Neural progenitor cell (in vitro differentiated cells): ENCODE measurements at regions not wholly inside any gene's neighbourhood (a gene's known extent, or its start where the extent isn't known, plus 50 kb on each side); places are given as distances from the start of the nearest gene placed in this dataset.

Source experiments
- DNase-seq: peaks from one replicate; pipeline ENCODE4 v3.0.0-alpha.2; 2016; ENCODE audit warnings: low spot score
- H2AFZ ChIP-seq: fragments of 200-600 bp; sonication (generic); replicated peaks from 2 replicates; pipeline ENCODE4 v1.6.1; 2016; ENCODE audit warnings: antibody characterized with exemption
- H3F3A ChIP-seq: fragments of 200-600 bp; sonication (generic); 2 replicates; pipeline ENCODE4 v1.6.1; 2016; ENCODE audit warnings: antibody characterized with exemption, low read depth
- H3K27ac ChIP-seq: fragments of 200-600 bp; sonication (generic); 2 replicates; pipeline ENCODE4 v1.5.1; 2016; ENCODE audit warnings: mild to moderate bottlenecking
- H3K27me3 ChIP-seq: fragments of 200-600 bp; sonication (generic); 2 replicates; pipeline ENCODE4 v1.6.1; 2016; ENCODE audit warnings: mild to moderate bottlenecking, moderate library complexity
- H3K36me3 ChIP-seq: fragments of 200-600 bp; sonication (generic); 2 replicates; pipeline ENCODE4 v1.5.1; 2016
- H3K4me1 ChIP-seq: fragments of 200-600 bp; sonication (generic); 2 replicates; pipeline ENCODE4 v1.6.1; 2016; ENCODE audit warnings: mixed run types
- H3K4me2 ChIP-seq: fragments of 200-600 bp; sonication (generic); 2 replicates; pipeline ENCODE4 v1.6.1; 2016
- H3K4me3 ChIP-seq: fragments of 200-600 bp; sonication (generic); 2 replicates; pipeline ENCODE4 v1.5.1; 2016
- H3K79me2 ChIP-seq: fragments of 200-600 bp; sonication (generic); 2 replicates; pipeline ENCODE4 v1.6.1; 2016; ENCODE audit warnings: low read depth
- H3K9ac ChIP-seq: fragments of 200-600 bp; sonication (generic); 2 replicates; pipeline ENCODE4 v1.6.1; 2016
- H3K9me3 ChIP-seq: fragments of 200-600 bp; sonication (generic); 2 replicates; pipeline ENCODE4 v1.5.1; 2016; ENCODE audit warnings: low read depth
- H4K20me1 ChIP-seq: fragments of 200-600 bp; sonication (generic); 2 replicates; pipeline ENCODE4 v1.6.1; 2016; ENCODE audit warnings: low read depth
- H3K27ac Mint-ChIP-seq: 3 replicates; pipeline ENCODE4 v1.8.0; 2021; ENCODE audit warnings: mixed read lengths
- H3K27me3 Mint-ChIP-seq: 2 replicates; pipeline ENCODE4 v1.8.0; 2022; ENCODE audit warnings: low read depth, mild to moderate bottlenecking, inconsistent platforms, moderate library complexity, mixed read lengths; ENCODE audit not compliant: insufficient read depth
- H3K36me3 Mint-ChIP-seq: 3 replicates; pipeline ENCODE4 v1.8.0; 2021; ENCODE audit warnings: mixed read lengths
- H3K4me1 Mint-ChIP-seq: 3 replicates; pipeline ENCODE4 v1.8.0; 2021; ENCODE audit warnings: mixed read lengths
- H3K4me3 Mint-ChIP-seq: 3 replicates; pipeline ENCODE4 v1.8.0; 2021; ENCODE audit warnings: mild to moderate bottlenecking, moderate library complexity, mixed read lengths
- H3K9me3 Mint-ChIP-seq: 3 replicates; pipeline ENCODE4 v1.8.0; 2020; ENCODE audit warnings: mixed read lengths
- EZH2 ChIP-seq: fragments of 200-600 bp; sonication (generic); IDR thresholded peaks from 2 replicates; pipeline ENCODE4 v1.6.1; 2017; ENCODE audit warnings: antibody characterized with exemption, mild to moderate bottlenecking, moderate library complexity
- EZH2phosphoT487 ChIP-seq: fragments of 200-600 bp; sonication (generic); IDR thresholded peaks from 2 replicates; pipeline ENCODE4 v1.6.1; 2017; ENCODE audit warnings: antibody characterized with exemption
- TF ChIP-seq, protein P1 (sequence below): fragments of 200-600 bp; sonication (generic); IDR thresholded peaks from 2 replicates; pipeline ENCODE4 v1.5.1; 2017; ENCODE audit warnings: antibody characterized with exemption, mild to moderate bottlenecking

DNA sequence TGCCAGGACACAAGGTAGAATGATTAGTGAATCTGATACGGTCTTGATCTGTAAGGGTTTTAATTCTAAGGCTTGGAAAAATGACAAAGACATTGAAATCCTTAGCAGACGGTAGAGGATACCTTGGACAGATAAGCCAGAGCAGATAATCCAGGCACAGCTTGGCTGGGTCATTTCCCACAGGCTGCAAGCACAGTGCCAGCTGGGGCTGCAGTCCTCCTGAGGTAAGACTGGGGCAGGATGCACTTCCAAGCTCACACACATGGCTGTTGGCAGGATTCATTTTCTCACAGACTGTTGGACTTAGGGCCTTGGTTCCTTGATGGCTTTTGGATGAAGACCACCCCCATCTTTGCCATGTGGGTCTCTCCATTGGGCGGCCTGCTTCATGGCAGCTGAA, 63.2 kb upstream of the BMPER start:
- no peak for TF ChIP-seq EZH2
- TF ChIP-seq, protein P1, sequence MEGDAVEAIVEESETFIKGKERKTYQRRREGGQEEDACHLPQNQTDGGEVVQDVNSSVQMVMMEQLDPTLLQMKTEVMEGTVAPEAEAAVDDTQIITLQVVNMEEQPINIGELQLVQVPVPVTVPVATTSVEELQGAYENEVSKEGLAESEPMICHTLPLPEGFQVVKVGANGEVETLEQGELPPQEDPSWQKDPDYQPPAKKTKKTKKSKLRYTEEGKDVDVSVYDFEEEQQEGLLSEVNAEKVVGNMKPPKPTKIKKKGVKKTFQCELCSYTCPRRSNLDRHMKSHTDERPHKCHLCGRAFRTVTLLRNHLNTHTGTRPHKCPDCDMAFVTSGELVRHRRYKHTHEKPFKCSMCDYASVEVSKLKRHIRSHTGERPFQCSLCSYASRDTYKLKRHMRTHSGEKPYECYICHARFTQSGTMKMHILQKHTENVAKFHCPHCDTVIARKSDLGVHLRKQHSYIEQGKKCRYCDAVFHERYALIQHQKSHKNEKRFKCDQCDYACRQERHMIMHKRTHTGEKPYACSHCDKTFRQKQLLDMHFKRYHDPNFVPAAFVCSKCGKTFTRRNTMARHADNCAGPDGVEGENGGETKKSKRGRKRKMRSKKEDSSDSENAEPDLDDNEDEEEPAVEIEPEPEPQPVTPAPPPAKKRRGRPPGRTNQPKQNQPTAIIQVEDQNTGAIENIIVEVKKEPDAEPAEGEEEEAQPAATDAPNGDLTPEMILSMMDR = no peak
- no peak for TF ChIP-seq EZH2phosphoT487
- H4K20me1 ChIP-seq = no peaks in the 10 kb centered on the region
- H3K4me2 ChIP-seq = no peak overlapping the region
- no peaks in the 10 kb centered on the region for H3K9me3 ChIP-seq
- H3K27ac Mint-ChIP-seq = no peak overlapping the region
- H3K36me3 ChIP-seq = no peaks in the 10 kb centered on the region
- H3K4me3 Mint-ChIP-seq = no peak overlapping the region
- H3K4me3 ChIP-seq = no peak overlapping the region
- no peaks in the 10 kb centered on the region for H3K79me2 ChIP-seq
- no peaks in the 10 kb centered on the region for H3K4me1 Mint-ChIP-seq
- H3K27ac ChIP-seq = no peak overlapping the region
- H3F3A ChIP-seq = no peaks in the 10 kb centered on the region
- no peaks in the 10 kb centered on the region for H3K27me3 ChIP-seq
- H3K4me1 ChIP-seq = no peaks in the 10 kb centered on the region
- peaks cover 2% of the 10 kb centered on the region for H3K27me3 Mint-ChIP-seq
- H3K36me3 Mint-ChIP-seq = no peaks in the 10 kb centered on the region
- DNase-seq = no peak
- H3K9me3 Mint-ChIP-seq = no peaks in the 10 kb centered on the region
- H3K9ac ChIP-seq = no peak overlapping the region
- no peak overlapping the region for H2AFZ ChIP-seq

GRCh38 chr7:33845991-33846509, 59.3 kb upstream of the BMPER start:
- Mint-ChIP-seq H3K36me3 (no peaks in the 10 kb centered on the region), H3K4me1 (no peaks in the 10 kb centered on the region), H3K27ac (no peak overlapping the region), H3K4me3 (no peak overlapping the region), H3K9me3 (no peaks in the 10 kb centered on the region), H3K27me3 (no peaks in the 10 kb centered on the region)
- Histone ChIP-seq H3K4me1 (no peaks in the 10 kb centered on the region), H3K4me3 (no peak overlapping the region), H2AFZ (no peak overlapping the region), H3K4me2 (no peak overlapping the region), H4K20me1 (no peaks in the 10 kb centered on the region), H3K9ac (no peak overlapping the region), H3K36me3 (no peaks in the 10 kb centered on the region), H3K27ac (no peak overlapping the region), H3K9me3 (no peaks in the 10 kb centered on the region), H3K27me3 (no peaks in the 10 kb centered on the region), H3F3A (no peaks in the 10 kb centered on the region), H3K79me2 (no peaks in the 10 kb centered on the region)
- no peak for DNase-seq
- TF ChIP-seq, protein P1 = no peak
- TF ChIP-seq EZH2phosphoT487 = no peak
- TF ChIP-seq EZH2 = no peak

- Mint-ChIP-seq H3K36me3 (no peaks in the 10 kb centered on the region), H3K4me3 (no peak overlapping the region), H3K27ac (no peak overlapping the region), H3K4me1 (no peaks in the 10 kb centered on the region), H3K9me3 (no peaks in the 10 kb centered on the region), H3K27me3 (peaks cover 4% of the 10 kb centered on the region)
- DNase-seq = no peak
- TF ChIP-seq EZH2 (no peak), EZH2phosphoT487 (no peak)
- TF ChIP-seq, protein P1 = no peak
- Histone ChIP-seq H3K4me3 (no peak overlapping the region), H3K36me3 (no peaks in the 10 kb centered on the region), H3K9ac (no peak overlapping the region), H3K27ac (no peak overlapping the region), H4K20me1 (no peaks in the 10 kb centered on the region), H2AFZ (no peak overlapping the region), H3K9me3 (no peaks in the 10 kb centered on the region), H3K27me3 (no peaks in the 10 kb centered on the region), H3F3A (no peaks in the 10 kb centered on the region), H3K4me2 (no peak overlapping the region), H3K4me1 (no peaks in the 10 kb centered on the region), H3K79me2 (no peaks in the 10 kb centered on the region)
These were observed 56.3 kb upstream of the BMPER start for GRCh38 chr7:33849004-33849403.
